SU-DHL-6 (cell line): ENCODE measurements at regions not wholly inside any gene's neighbourhood (a gene's known extent, or its start where the extent isn't known, plus 50 kb on each side); places are given as distances from the start of the nearest gene placed in this dataset.

Experiments used
- EZH2phosphoT487 ChIP-seq: fragments of 200-600 bp; sonication (generic), shearing (Covaris generic); conservative IDR thresholded peaks from 2 replicates; pipeline ENCODE4 v1.6.1; 2018; ENCODE audit warnings: mild to moderate bottlenecking, antibody characterized with exemption, low read length, moderate library complexity, mixed read lengths
- TF ChIP-seq, protein P1 (sequence below): fragments of 200-600 bp; sonication (generic); IDR thresholded peaks from one replicate; pipeline ENCODE4 v1.5.1; 2017; ENCODE audit warnings: antibody characterized with exemption, mild to moderate bottlenecking, low read length, moderate library complexity; ENCODE audit not compliant: insufficient read depth, poor library complexity, severe bottlenecking

DNA sequence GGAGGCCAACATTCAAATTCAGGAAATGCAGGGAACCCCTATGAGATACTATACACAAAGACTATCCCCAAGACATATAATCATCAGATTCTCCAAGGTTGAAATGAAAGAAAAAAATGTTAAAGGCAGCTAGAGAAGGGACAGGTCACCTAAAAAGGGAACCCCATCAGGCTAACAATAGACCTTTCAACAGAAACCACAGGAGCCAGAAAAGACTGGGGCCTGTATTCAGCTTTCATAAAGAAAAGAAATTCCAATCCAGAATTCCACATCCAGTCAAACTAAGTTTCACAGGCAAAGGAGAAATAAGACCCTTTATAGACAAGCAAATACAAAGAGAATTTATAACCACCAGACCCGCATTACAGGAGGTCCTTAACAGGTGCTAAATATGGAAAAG, 1703.6 kb upstream of the PRR20A start:
- TF ChIP-seq, protein P1, sequence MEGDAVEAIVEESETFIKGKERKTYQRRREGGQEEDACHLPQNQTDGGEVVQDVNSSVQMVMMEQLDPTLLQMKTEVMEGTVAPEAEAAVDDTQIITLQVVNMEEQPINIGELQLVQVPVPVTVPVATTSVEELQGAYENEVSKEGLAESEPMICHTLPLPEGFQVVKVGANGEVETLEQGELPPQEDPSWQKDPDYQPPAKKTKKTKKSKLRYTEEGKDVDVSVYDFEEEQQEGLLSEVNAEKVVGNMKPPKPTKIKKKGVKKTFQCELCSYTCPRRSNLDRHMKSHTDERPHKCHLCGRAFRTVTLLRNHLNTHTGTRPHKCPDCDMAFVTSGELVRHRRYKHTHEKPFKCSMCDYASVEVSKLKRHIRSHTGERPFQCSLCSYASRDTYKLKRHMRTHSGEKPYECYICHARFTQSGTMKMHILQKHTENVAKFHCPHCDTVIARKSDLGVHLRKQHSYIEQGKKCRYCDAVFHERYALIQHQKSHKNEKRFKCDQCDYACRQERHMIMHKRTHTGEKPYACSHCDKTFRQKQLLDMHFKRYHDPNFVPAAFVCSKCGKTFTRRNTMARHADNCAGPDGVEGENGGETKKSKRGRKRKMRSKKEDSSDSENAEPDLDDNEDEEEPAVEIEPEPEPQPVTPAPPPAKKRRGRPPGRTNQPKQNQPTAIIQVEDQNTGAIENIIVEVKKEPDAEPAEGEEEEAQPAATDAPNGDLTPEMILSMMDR = no peak
- no peak for TF ChIP-seq EZH2phosphoT487
